WTC11 (cell line): ENCODE measurements at regions not wholly inside any gene's neighbourhood (a gene's known extent, or its start where the extent isn't known, plus 50 kb on each side); places are given as distances from the start of the nearest gene placed in this dataset.

Experiments used
- CTCF ChIP-seq: fragments of 200-600 bp; IDR thresholded peaks from 2 replicates; pipeline ENCODE4 v1.8.0; 2022; ENCODE audit warnings: antibody characterized with exemption
- E2F4 ChIP-seq: sonication (generic); formaldehyde crosslinking; IDR thresholded peaks from 2 replicates; pipeline ENCODE4 v1.8.1; 2022; ENCODE audit warnings: low read depth, mild to moderate bottlenecking, moderate library complexity, missing genetic modification reagents, borderline replicate concordance
- FOXK1 ChIP-seq: sonication (generic); formaldehyde crosslinking; IDR thresholded peaks from 2 replicates; pipeline ENCODE4 v1.8.0; 2022; ENCODE audit warnings: mild to moderate bottlenecking, moderate library complexity, missing genetic modification reagents
- FOXP4 ChIP-seq: sonication (generic); formaldehyde crosslinking; IDR thresholded peaks from 2 replicates; pipeline ENCODE4 v1.8.0; 2022; ENCODE audit warnings: mild to moderate bottlenecking, missing genetic modification reagents
- HMGA2 ChIP-seq: fragments of 250-450 bp; sonication (Bioruptor Pico); IDR thresholded peaks from 2 replicates; pipeline ENCODE4 v1.4.0; 2021; ENCODE audit warnings: mild to moderate bottlenecking, moderate library complexity
- NR2C2 ChIP-seq: sonication (generic); formaldehyde crosslinking; IDR thresholded peaks from 2 replicates; pipeline ENCODE4 v1.8.0; 2022; ENCODE audit warnings: mild to moderate bottlenecking, missing genetic modification reagents
- TCF7 ChIP-seq: sonication (generic); formaldehyde crosslinking; IDR thresholded peaks from 2 replicates; pipeline ENCODE4 v1.8.0; 2022; ENCODE audit warnings: mild to moderate bottlenecking, low read depth, missing genetic modification reagents, moderate library complexity
- TEAD4 ChIP-seq: sonication (generic); formaldehyde crosslinking; IDR thresholded peaks from 2 replicates; pipeline ENCODE4 v1.8.0; 2022; ENCODE audit warnings: mild to moderate bottlenecking, missing genetic modification reagents
- TP53 ChIP-seq: sonication (generic); formaldehyde crosslinking; IDR thresholded peaks from 2 replicates; pipeline ENCODE4 v1.8.1; 2023; ENCODE audit warnings: mild to moderate bottlenecking, missing genetic modification reagents

- TF ChIP-seq E2F4, result no peak
- no peak for TF ChIP-seq FOXP4
- TF ChIP-seq CTCF, result no peak
- TF ChIP-seq HMGA2, result no peak
- TF ChIP-seq TCF7, result no peak
- no peak for TF ChIP-seq TEAD4 (CRISPR knock-in tag)
- TF ChIP-seq FOXK1 (CRISPR knock-in tag), result no peak
- TF ChIP-seq NR2C2 (CRISPR knock-in tag), result no peak
- TF ChIP-seq TP53, result no peak
Observed at GRCh38 chr4:108335081-108335480, 166.3 kb upstream of the LEF1 start.
